Tibial nerve (tissue), 4 donors: ENCODE measurements at regions not wholly inside any gene's neighbourhood (a gene's known extent, or its start where the extent isn't known, plus 50 kb on each side); places are given as distances from the start of the nearest gene placed in this dataset.

Source experiments
- CTCF ChIP-seq, 5 experiments: fragments of 200-600 bp in 3 of 5; fragments of 450-650 bp in 2 of 5; sonication (generic) in 3 of 5; IDR thresholded peaks; one replicate each; pipeline ENCODE4 v1.5.1; 2016 to 2019; ENCODE audit warnings: antibody characterized with exemption in 5 of 5, mild to moderate bottlenecking in 3 of 5, moderate library complexity in 2 of 5
- EP300 ChIP-seq, 2 donors: sonication (generic); formaldehyde crosslinking; IDR thresholded peaks; one replicate each; pipeline ENCODE4 v1.6.1; 2017; ENCODE audit warnings: antibody characterized with exemption in 2 of 2, mild to moderate bottlenecking in 1 of 2
- POLR2A ChIP-seq, 2 donors: fragments of 450-650 bp; IDR thresholded peaks; one replicate each; pipeline ENCODE4 v1.6.1; 2017; ENCODE audit warnings: antibody characterized with exemption in 2 of 2, mild to moderate bottlenecking in 2 of 2, moderate library complexity in 2 of 2

GRCh38 chr10:71067098-71067740 is 145.2 kb upstream of the UNC5B start:
- TF ChIP-seq CTCF (IDR thresholded peaks at IDR 0.05) (no peak), POLR2A (IDR thresholded peaks at IDR 0.05) (no peak), EP300 (IDR thresholded peaks at IDR 0.05) (no peak)
